Panc1 (cell line): ENCODE measurements at regions not wholly inside any gene's neighbourhood (a gene's known extent, or its start where the extent isn't known, plus 50 kb on each side); places are given as distances from the start of the nearest gene placed in this dataset.

Experiments used
- ATAC-seq: fragments of 200-7000 bp; cut with Tn5 transposase; 2 replicates; pipeline ENCODE4 v1.9.1; 2020; ENCODE audit warnings: mild to moderate bottlenecking, moderate library complexity
- BruUV-seq: library from RNA; stranded (reverse); fragments of 400-500 nt; replicated peaks from 2 replicates; lab custom pipeline; 2021; lab: Mats Ljungman, UMichigan
- CTCF ChIA-PET: fragments of 300-600 bp; sonication (Branson Sonifier 250); formaldehyde crosslinking; loops from one replicate; lab custom pipeline; 2022; ENCODE audit warnings: antibody characterized with exemption; lab: Charles Lee
- POLR2A ChIA-PET: fragments of 300-600 bp; sonication (Branson Sonifier 250); formaldehyde crosslinking; loops from one replicate; lab custom pipeline; 2022; ENCODE audit warnings: antibody characterized with exemption; lab: Charles Lee
- DNase-seq: peaks from one replicate; pipeline ENCODE4 v3.0.0-alpha.2; 2010; ENCODE audit warnings: low read depth, low spot score
- H3K27ac ChIP-seq: 2 replicates; pipeline ENCODE4 v1.5.1; 2011; ENCODE audit warnings: mild to moderate bottlenecking, low read length, inconsistent platforms
- H3K27me3 ChIP-seq: fragments of 200-500 bp; sonication (Bioruptor generic); 2 replicates; pipeline ENCODE4 v1.6.0; 2014; ENCODE audit warnings: low read length, inconsistent platforms; ENCODE audit not compliant: control insufficient read depth, insufficient read depth
- H3K36me3 ChIP-seq: fragments of 200-500 bp; sonication (Bioruptor generic); 2 replicates; pipeline ENCODE4 v1.5.1; 2014; ENCODE audit warnings: inconsistent platforms, mild to moderate bottlenecking, low read length, moderate library complexity; ENCODE audit not compliant: control insufficient read depth, insufficient read depth
- H3K4me1 ChIP-seq: 2 replicates; pipeline ENCODE4 v1.5.1; 2011; ENCODE audit warnings: inconsistent platforms, mild to moderate bottlenecking, low read length, moderate library complexity; ENCODE audit not compliant: control insufficient read depth, insufficient read depth
- H3K4me3 ChIP-seq, 2 experiments: 2 replicates each; pipeline ENCODE4 v1.5.1; 2011 to 2012; ENCODE audit warnings: low read depth in 2 of 2, low read length in 2 of 2, mild to moderate bottlenecking in 2 of 2, inconsistent platforms in 1 of 2, moderate library complexity in 1 of 2
- H3K9me3 ChIP-seq: fragments of 200-500 bp; sonication (Bioruptor generic); 2 replicates; pipeline ENCODE4 v1.5.1; 2014; ENCODE audit warnings: low read depth, mild to moderate bottlenecking, inconsistent platforms, low read length, moderate library complexity; ENCODE audit not compliant: control insufficient read depth, insufficient read depth
- POLR2AphosphoS5 ChIP-seq: IDR thresholded peaks from 2 replicates; pipeline ENCODE4 v1.6.1; 2012; ENCODE audit warnings: mild to moderate bottlenecking, low read depth, low read length, moderate library complexity
- SIN3A ChIP-seq: IDR thresholded peaks from 2 replicates; pipeline ENCODE4 v1.6.1; 2012; ENCODE audit warnings: low read depth, mild to moderate bottlenecking, low read length, moderate library complexity, borderline replicate concordance; ENCODE audit not compliant: insufficient read depth
- TCF7L2 ChIP-seq: IDR thresholded peaks from 2 replicates; pipeline ENCODE4 v1.6.1; 2011; ENCODE audit warnings: mild to moderate bottlenecking, low read depth, low read length, inconsistent platforms
- in situ Hi-C: cut with HindIII; loops from 2 replicates; pipeline ENCODE4 v1.10.0; 2016; ENCODE audit warnings: low sequenced_read_pairs, low pct_unique_long_range_greater_than_20kb
- intact Hi-C: fragments of 100-400 bp; cut with micrococcal nuclease; formaldehyde crosslinking; loops from one replicate; pipeline ENCODE4 v1.10.0; 2022; ENCODE audit not compliant: unreplicated experiment
- TF ChIP-seq, protein P1 (sequence below): fragments of 450-650 bp; IDR thresholded peaks from 2 replicates; pipeline ENCODE4 v1.5.1; 2017; ENCODE audit warnings: mild to moderate bottlenecking
- TF ChIP-seq, protein P2 (sequence below), 2 experiments: IDR thresholded peaks; 2 replicates each; pipeline ENCODE4 v1.6.1; 2011 to 2012; ENCODE audit warnings: low read depth in 2 of 2, control low read depth in 1 of 2, low read length in 1 of 2, mild to moderate bottlenecking in 1 of 2, moderate library complexity in 1 of 2; ENCODE audit not compliant: insufficient read depth in 1 of 2

DNA sequence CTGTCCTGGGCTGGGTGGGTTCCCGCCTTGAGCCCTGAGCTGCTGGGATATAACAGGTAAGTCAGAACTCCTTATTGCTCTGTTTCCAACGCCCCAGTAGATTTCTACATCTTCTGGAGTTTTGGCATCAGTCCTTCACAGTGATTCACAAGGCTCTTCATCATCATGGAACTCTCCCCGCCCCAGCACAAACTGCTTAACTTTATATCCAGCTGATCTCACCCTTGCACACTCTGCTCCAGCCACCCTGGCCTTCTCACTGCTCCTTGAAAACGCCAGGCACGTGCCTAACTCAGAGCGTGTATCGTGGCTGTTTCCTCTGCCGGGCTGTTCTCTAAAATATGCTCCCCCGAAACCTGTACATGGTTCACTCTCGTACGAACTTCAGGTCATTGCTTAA lies 264.9 kb downstream of the NOVA1 start:
- POLR2A ChIA-PET: no interaction called here
- no peak overlapping the region for H3K4me3 ChIP-seq
- DNase-seq: no peak
- intact Hi-C loops (no loop called here), in situ Hi-C loops (no loop called here)
- no TSS peak for BruUV-seq
- H3K9me3 ChIP-seq: no peaks in the 10 kb centered on the region
- CTCF ChIA-PET: no interaction called here
- H3K4me1 ChIP-seq: no peaks in the 10 kb centered on the region
- no peak overlapping the region for H3K27ac ChIP-seq
- no peak for TF ChIP-seq POLR2AphosphoS5
- TF ChIP-seq, protein P1, sequence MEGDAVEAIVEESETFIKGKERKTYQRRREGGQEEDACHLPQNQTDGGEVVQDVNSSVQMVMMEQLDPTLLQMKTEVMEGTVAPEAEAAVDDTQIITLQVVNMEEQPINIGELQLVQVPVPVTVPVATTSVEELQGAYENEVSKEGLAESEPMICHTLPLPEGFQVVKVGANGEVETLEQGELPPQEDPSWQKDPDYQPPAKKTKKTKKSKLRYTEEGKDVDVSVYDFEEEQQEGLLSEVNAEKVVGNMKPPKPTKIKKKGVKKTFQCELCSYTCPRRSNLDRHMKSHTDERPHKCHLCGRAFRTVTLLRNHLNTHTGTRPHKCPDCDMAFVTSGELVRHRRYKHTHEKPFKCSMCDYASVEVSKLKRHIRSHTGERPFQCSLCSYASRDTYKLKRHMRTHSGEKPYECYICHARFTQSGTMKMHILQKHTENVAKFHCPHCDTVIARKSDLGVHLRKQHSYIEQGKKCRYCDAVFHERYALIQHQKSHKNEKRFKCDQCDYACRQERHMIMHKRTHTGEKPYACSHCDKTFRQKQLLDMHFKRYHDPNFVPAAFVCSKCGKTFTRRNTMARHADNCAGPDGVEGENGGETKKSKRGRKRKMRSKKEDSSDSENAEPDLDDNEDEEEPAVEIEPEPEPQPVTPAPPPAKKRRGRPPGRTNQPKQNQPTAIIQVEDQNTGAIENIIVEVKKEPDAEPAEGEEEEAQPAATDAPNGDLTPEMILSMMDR: no peak
- no peak for TF ChIP-seq SIN3A
- TF ChIP-seq TCF7L2: no peak
- TF ChIP-seq, protein P2, sequence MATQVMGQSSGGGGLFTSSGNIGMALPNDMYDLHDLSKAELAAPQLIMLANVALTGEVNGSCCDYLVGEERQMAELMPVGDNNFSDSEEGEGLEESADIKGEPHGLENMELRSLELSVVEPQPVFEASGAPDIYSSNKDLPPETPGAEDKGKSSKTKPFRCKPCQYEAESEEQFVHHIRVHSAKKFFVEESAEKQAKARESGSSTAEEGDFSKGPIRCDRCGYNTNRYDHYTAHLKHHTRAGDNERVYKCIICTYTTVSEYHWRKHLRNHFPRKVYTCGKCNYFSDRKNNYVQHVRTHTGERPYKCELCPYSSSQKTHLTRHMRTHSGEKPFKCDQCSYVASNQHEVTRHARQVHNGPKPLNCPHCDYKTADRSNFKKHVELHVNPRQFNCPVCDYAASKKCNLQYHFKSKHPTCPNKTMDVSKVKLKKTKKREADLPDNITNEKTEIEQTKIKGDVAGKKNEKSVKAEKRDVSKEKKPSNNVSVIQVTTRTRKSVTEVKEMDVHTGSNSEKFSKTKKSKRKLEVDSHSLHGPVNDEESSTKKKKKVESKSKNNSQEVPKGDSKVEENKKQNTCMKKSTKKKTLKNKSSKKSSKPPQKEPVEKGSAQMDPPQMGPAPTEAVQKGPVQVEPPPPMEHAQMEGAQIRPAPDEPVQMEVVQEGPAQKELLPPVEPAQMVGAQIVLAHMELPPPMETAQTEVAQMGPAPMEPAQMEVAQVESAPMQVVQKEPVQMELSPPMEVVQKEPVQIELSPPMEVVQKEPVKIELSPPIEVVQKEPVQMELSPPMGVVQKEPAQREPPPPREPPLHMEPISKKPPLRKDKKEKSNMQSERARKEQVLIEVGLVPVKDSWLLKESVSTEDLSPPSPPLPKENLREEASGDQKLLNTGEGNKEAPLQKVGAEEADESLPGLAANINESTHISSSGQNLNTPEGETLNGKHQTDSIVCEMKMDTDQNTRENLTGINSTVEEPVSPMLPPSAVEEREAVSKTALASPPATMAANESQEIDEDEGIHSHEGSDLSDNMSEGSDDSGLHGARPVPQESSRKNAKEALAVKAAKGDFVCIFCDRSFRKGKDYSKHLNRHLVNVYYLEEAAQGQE (IDR thresholded peaks at IDR 0.05; ENCODE audit: insufficient read depth in 1 of 2, low read depth in 2 of 2, low read length in 1 of 2): no peak
- no peaks in the 10 kb centered on the region for H3K36me3 ChIP-seq
- no peaks in the 10 kb centered on the region for H3K27me3 ChIP-seq
- no peak for ATAC-seq

DNA sequence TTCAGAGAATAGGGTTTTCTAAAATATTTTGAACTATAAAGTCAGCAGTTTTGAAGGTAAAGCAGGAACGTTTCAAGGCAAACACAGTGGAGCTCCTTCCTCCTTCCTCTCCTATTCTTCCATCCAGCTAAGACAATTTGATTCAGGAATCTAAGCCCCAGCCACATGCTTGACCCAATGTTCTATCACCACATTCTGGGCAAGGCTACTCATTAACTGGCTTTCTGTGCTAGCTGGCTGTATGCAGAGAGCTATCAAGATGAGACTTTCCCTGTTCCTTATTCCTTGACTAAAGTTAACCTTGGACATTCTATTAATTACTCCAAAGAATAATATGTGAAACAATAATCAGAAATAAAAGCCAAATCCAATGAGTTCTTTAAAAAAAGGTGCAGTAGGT lies 266.9 kb downstream of the NOVA1 start:
- in situ Hi-C loops: no loop called here
- no peaks in the 10 kb centered on the region for H3K36me3 ChIP-seq
- no peaks in the 10 kb centered on the region for H3K27me3 ChIP-seq
- H3K9me3 ChIP-seq: no peaks in the 10 kb centered on the region
- ChIA-PET POLR2A (interaction anchor here (0.5 kb wide), 1 partner anchor 509 kb away, joined by 5 read pairs; no protein-coding TSS in a partner anchor), CTCF (no interaction called here)
- no peak overlapping the region for H3K27ac ChIP-seq
- H3K4me1 ChIP-seq: no peaks in the 10 kb centered on the region
- ATAC-seq (no peak), DNase-seq (no peak)
- intact Hi-C loops: no loop called here
- TF ChIP-seq SIN3A: no peak
- TF ChIP-seq POLR2AphosphoS5: no peak
- TF ChIP-seq, protein P2 (IDR thresholded peaks at IDR 0.05; ENCODE audit: insufficient read depth in 1 of 2, low read depth in 2 of 2, low read length in 1 of 2): no peak
- TF ChIP-seq, protein P1: no peak
- TF ChIP-seq TCF7L2: no peak
- no TSS peak for BruUV-seq
- H3K4me3 ChIP-seq: no peak overlapping the region
